Muscle of leg (tissue), 3 donors: ENCODE measurements at regions not wholly inside any gene's neighbourhood (a gene's known extent, or its start where the extent isn't known, plus 50 kb on each side); places are given as distances from the start of the nearest gene placed in this dataset.
"Not testable (repeated sequence)": the region's sequence is repeated elsewhere in the genome, so short reads cannot be mapped to it uniquely, and the experiment has no call there.

Experiments
- DNase-seq: peaks from one replicate; pipeline ENCODE4 v3.0.0; 2013
- H3K27ac ChIP-seq: one replicate; pipeline ENCODE4 v1.5.1; 2013; ENCODE audit warnings: mild to moderate bottlenecking, low read length, control low read depth
- H3K27me3 ChIP-seq: one replicate; pipeline ENCODE4 v1.6.1; 2013; ENCODE audit warnings: low read length; ENCODE audit not compliant: control insufficient read depth, insufficient read depth
- H3K36me3 ChIP-seq: one replicate; pipeline ENCODE4 v1.6.1; 2013; ENCODE audit warnings: low read length; ENCODE audit not compliant: control insufficient read depth, insufficient read depth
- H3K4me1 ChIP-seq: one replicate; pipeline ENCODE4 v1.6.1; 2013; ENCODE audit warnings: low read length; ENCODE audit not compliant: control insufficient read depth, insufficient read depth
- H3K4me3 ChIP-seq: one replicate; pipeline ENCODE4 v1.5.1; 2013; ENCODE audit warnings: low read length, control low read depth
- H3K9me3 ChIP-seq: replicated peaks from 2 replicates; pipeline ENCODE4 v1.6.1; 2013; ENCODE audit warnings: low read depth, low read length; ENCODE audit not compliant: control insufficient read depth
- WGBS: methylation state at CpG from one replicate; pipeline ENCODE4 v1.1.5; 2013; ENCODE audit warnings: missing lambda C conversion rate; ENCODE audit not compliant: insufficient coverage; 5-methylcytosine and 5-hydroxymethylcytosine counted together

DNA sequence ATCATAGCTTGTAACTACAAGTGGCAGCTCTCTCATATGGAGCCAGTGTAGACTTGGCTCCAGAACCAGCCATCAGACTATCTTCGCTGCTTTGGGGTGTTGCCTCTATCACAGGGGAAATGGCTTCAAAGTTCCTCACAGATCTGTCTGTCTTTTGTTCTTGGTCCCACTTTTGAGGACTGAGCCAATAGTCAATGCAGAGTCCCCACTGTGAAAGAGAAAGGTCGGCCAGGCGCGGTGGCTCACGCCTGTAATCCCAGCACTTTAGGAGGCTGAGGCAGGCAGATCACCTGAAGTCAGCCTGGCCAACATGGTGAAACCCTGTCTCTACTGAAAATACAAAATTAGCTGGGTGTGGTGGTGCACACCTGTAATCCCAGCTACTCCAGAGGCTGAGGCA, 86.9 kb upstream of the FZD7 start:
- H3K27me3 ChIP-seq, H3K9me3 ChIP-seq, H3K4me1 ChIP-seq, H3K36me3 ChIP-seq, DNase-seq, H3K27ac ChIP-seq, H3K4me3 ChIP-seq: not testable (repeated sequence)
- whole genome bisulfite sequencing = 86% methylated on average over 5 of the region's 5 CpGs

GRCh38 chr2:201947287-201947686, 86.4 kb upstream of the FZD7 start:
- Histone ChIP-seq H3K4me1 (peaks cover 7% of the 10 kb centered on the region), H3K27ac (no peak overlapping the region), H3K9me3 (no peaks in the 10 kb centered on the region), H3K36me3 (no peaks in the 10 kb centered on the region), H3K27me3 (peaks cover 4% of the 10 kb centered on the region), H3K4me3 (no peak overlapping the region)
- no peak for DNase-seq

GRCh38 chr2:201949181-201949926, 84.3 kb upstream of the FZD7 start:
- WGBS = 59% methylated on average over 16 of the region's 22 CpGs
- Histone ChIP-seq H3K27ac (no peak overlapping the region), H3K4me1 (peaks cover 16% of the 10 kb centered on the region), H3K27me3 (peaks cover 4% of the 10 kb centered on the region), H3K9me3 (no peaks in the 10 kb centered on the region), H3K4me3 (no peak overlapping the region), H3K36me3 (no peaks in the 10 kb centered on the region)
- DNase-seq = no peak

DNA sequence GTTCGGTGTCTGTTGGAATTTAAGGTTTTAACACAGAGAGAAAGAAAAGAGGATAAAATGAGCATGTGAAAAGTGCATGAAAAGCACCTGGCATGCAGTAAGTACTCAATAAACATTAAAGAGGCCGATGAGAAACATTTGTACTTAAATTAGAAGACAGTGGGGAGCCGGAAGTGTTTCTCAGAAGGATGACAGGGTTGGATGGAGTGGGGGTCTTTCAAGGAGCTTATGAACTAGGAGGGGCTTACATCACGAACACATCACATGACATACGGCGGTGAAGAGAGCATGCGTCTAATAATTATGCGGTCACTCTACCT, 83.8 kb upstream of the FZD7 start:
- H3K27me3 ChIP-seq = peaks cover 4% of the 10 kb centered on the region
- no peak overlapping the region for H3K27ac ChIP-seq
- no peak overlapping the region for H3K4me3 ChIP-seq
- WGBS = 96% methylated on average over 4 of the region's 8 CpGs
- DNase-seq = no peak
- H3K36me3 ChIP-seq = no peaks in the 10 kb centered on the region
- no peaks in the 10 kb centered on the region for H3K9me3 ChIP-seq
- peaks cover 16% of the 10 kb centered on the region for H3K4me1 ChIP-seq

GRCh38 chr2:201950606-201951005, 83.0 kb upstream of the FZD7 start:
- Histone ChIP-seq H3K9me3 (no peaks in the 10 kb centered on the region), H3K4me3 (no peak overlapping the region), H3K4me1 (peaks cover 18% of the 10 kb centered on the region), H3K27me3 (peaks cover 4% of the 10 kb centered on the region), H3K36me3 (no peaks in the 10 kb centered on the region), H3K27ac (no peak overlapping the region)
- no peak for DNase-seq
- WGBS = 89% methylated on average over 6 of the region's 6 CpGs

DNA sequence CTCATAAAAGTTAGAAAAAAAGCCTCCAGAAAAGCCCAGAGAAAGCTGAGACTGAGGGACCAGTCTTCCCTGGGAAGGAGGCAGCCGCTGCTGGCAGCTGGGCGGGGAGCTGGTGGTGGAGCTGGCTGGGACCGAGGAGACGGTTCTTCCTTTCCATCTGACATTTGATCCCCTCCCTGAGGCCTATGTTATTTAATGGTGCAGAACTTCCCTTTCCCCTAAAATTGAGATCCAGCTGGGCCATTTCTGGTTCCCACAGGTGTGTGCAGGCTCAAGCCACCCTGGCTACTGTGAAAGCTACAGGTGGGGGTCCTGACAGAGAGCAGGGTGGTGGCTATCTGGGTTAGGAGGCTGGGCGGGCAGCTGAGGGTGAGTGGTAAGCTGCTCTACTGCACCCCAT, 81.5 kb upstream of the FZD7 start:
- WGBS = 6% methylated on average over 3 of the region's 5 CpGs
- peak; percentile 49 for DNase-seq
- H3K36me3 ChIP-seq = no peaks in the 10 kb centered on the region
- H3K9me3 ChIP-seq = no peaks in the 10 kb centered on the region
- no peak overlapping the region for H3K27ac ChIP-seq
- no peak overlapping the region for H3K4me3 ChIP-seq
- H3K27me3 ChIP-seq = peaks cover 4% of the 10 kb centered on the region
- H3K4me1 ChIP-seq = peaks cover 29% of the 10 kb centered on the region

GRCh38 chr2:201953396-201953795, 80.3 kb upstream of the FZD7 start:
- no peak overlapping the region for H3K4me3 ChIP-seq
- 79% methylated on average over 4 of the region's 4 CpGs for WGBS
- H3K4me1 ChIP-seq = peaks cover 29% of the 10 kb centered on the region
- no peak for DNase-seq
- H3K27ac ChIP-seq = no peak overlapping the region
- H3K9me3 ChIP-seq = no peaks in the 10 kb centered on the region
- no peaks in the 10 kb centered on the region for H3K36me3 ChIP-seq
- H3K27me3 ChIP-seq = peaks cover 4% of the 10 kb centered on the region

GRCh38 chr2:201953880-201954279, 79.8 kb upstream of the FZD7 start:
- peaks cover 4% of the 10 kb centered on the region for H3K27me3 ChIP-seq
- no peaks in the 10 kb centered on the region for H3K9me3 ChIP-seq
- no peak overlapping the region for H3K27ac ChIP-seq
- no peaks in the 10 kb centered on the region for H3K36me3 ChIP-seq
- no peak overlapping the region for H3K4me3 ChIP-seq
- WGBS = 61% methylated on average over 4 of the region's 4 CpGs
- H3K4me1 ChIP-seq = peaks cover 29% of the 10 kb centered on the region
- no peak for DNase-seq

DNA sequence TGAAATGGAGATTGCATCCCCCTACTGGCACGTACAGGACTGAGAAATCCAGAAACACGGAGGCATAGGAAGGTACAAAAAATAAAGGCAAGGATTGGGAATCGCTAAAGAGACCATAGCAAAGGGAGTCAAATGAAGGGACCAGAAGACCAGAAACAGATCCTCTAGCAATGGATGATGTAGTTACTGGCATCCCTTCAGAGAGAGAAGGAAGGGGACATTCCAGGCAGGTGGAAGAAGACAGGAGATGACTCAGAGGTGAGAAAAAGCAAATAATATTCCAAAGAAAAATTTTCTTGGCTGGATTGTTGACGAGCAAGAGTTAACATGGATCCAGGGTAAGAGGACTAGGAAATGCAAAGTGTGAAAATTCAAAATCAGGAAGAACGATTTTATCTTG, 78.4 kb upstream of the FZD7 start:
- Histone ChIP-seq H3K4me3 (no peak overlapping the region), H3K27ac (no peak overlapping the region), H3K4me1 (peaks cover 29% of the 10 kb centered on the region), H3K9me3 (no peaks in the 10 kb centered on the region), H3K27me3 (no peaks in the 10 kb centered on the region), H3K36me3 (no peaks in the 10 kb centered on the region)
- no peak for DNase-seq
- WGBS = 71% methylated on average over 4 of the region's 5 CpGs

DNA sequence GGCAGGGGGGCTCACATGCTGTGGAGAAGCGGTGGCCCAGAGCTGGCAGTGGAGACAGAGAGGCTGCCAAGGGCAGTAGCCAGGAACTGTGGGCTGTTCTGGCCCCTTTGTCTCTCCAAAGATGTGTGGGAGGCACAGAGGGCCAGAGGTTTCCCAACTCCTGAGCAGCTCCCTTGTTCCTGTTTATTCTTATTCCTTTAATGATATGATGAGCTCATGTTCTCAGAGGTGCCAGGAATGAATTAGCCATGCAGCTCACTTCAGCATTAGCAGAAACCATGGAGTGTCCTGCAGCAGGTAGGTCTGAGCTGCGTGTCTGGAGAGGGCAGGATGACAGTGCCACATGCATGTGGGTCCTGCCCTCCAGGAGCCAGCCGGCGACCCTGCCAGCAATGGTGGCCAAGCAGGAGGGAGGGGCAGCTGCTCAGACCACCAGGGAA, 77.9 kb upstream of the FZD7 start:
- H3K36me3 ChIP-seq = no peaks in the 10 kb centered on the region
- 43% methylated on average over 4 of the region's 4 CpGs for WGBS
- DNase-seq = no peak
- H3K27me3 ChIP-seq = no peaks in the 10 kb centered on the region
- no peak overlapping the region for H3K4me3 ChIP-seq
- no peak overlapping the region for H3K27ac ChIP-seq
- no peaks in the 10 kb centered on the region for H3K9me3 ChIP-seq
- peaks cover 29% of the 10 kb centered on the region for H3K4me1 ChIP-seq

DNA sequence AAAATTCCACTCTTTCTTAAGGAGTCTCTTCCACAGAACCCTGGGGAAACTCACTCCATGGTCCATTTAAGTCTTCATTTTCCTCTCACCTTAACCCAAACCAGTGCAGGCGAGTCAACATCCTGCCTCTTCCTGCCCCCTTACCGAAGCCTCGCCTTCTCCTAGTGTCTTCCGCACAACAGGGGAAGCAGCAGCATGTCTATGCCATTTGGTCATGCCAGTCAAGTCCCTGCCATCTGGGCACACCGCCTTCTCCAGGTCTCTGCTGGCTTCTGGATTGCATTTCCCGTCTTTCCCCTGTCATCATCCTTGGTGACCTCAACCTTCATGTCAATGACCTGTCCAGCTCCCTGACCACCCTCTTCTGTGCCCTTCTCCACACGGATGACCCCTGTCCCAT, 77.3 kb upstream of the FZD7 start:
- DNase-seq = no peak
- Histone ChIP-seq H3K4me1 (peaks cover 28% of the 10 kb centered on the region), H3K9me3 (no peaks in the 10 kb centered on the region), H3K27me3 (no peaks in the 10 kb centered on the region), H3K36me3 (no peaks in the 10 kb centered on the region), H3K4me3 (no peak overlapping the region), H3K27ac (no peak overlapping the region)
- 76% methylated on average over 7 of the region's 7 CpGs for WGBS
